ENCODE measurements at regions not wholly inside any gene's neighbourhood (a gene's known extent, or its start where the extent isn't known, plus 50 kb on each side); places are given as distances from the start of the nearest gene placed in this dataset.

GRCh38 chr3:117005274-117005673 lies 295.7 kb downstream of the TUSC7 start:
- no peak for DNase-seq (ENCODE audit: low read depth)
- TF ChIP-seq CTCF (conservative IDR thresholded peaks at IDR 0.05; ENCODE audit: low read depth, low read length): no peak
- no peak overlapping the region for H3K4me3 ChIP-seq (ENCODE audit: low read depth, low read length)

GRCh38 chr3:117005911-117006522 lies 296.4 kb downstream of the TUSC7 start:
- no peak for TF ChIP-seq CTCF (conservative IDR thresholded peaks at IDR 0.05; ENCODE audit: low read depth, low read length)
- DNase-seq (ENCODE audit: low read depth): no peak
- H3K4me3 ChIP-seq (ENCODE audit: low read depth, low read length): no peak overlapping the region

GRCh38 chr3:117010318-117010717 lies 300.7 kb downstream of the TUSC7 start:
- H3K4me3 ChIP-seq (ENCODE audit: low read depth, low read length): no peak overlapping the region
- no peak for TF ChIP-seq CTCF (conservative IDR thresholded peaks at IDR 0.05; ENCODE audit: low read depth, low read length)
- no peak for DNase-seq (ENCODE audit: low read depth)

- TF ChIP-seq CTCF (conservative IDR thresholded peaks at IDR 0.05; ENCODE audit: low read depth, low read length): no peak
- H3K4me3 ChIP-seq (ENCODE audit: low read depth, low read length): no peak overlapping the region
- peak; percentile 37 for DNase-seq (ENCODE audit: low read depth)
Measured at GRCh38 chr3:117011687-117012250, 302.2 kb downstream of the TUSC7 start.

GRCh38 chr3:117016378-117016777 lies 306.8 kb downstream of the TUSC7 start:
- no peak overlapping the region for H3K4me3 ChIP-seq (ENCODE audit: low read depth, low read length)
- DNase-seq (ENCODE audit: low read depth): no peak
- TF ChIP-seq CTCF (conservative IDR thresholded peaks at IDR 0.05; ENCODE audit: low read depth, low read length): peak; percentile 13

GRCh38 chr3:117017135-117017894 lies 307.7 kb downstream of the TUSC7 start:
- H3K4me3 ChIP-seq (ENCODE audit: low read depth, low read length): no peak overlapping the region
- no peak for TF ChIP-seq CTCF (conservative IDR thresholded peaks at IDR 0.05; ENCODE audit: low read depth, low read length)
- DNase-seq (ENCODE audit: low read depth): no peak

All from choroid plexus epithelial cell (primary cell).